Mucosa of descending colon (tissue), 3 donors: ENCODE measurements at regions not wholly inside any gene's neighbourhood (a gene's known extent, or its start where the extent isn't known, plus 50 kb on each side); places are given as distances from the start of the nearest gene placed in this dataset.
"Not testable (repeated sequence)": the region's sequence is repeated elsewhere in the genome, so short reads cannot be mapped to it uniquely, and the experiment has no call there.

Experiments used
- ATAC-seq: fragments of 200-7000 bp; cut with Tn5 transposase; one replicate; pipeline ENCODE4 v1.9.1; 2020; ENCODE audit warnings: mild to moderate bottlenecking, moderate library complexity
- DNase-seq, 3 donors: peaks; one replicate each; pipeline ENCODE4 v3.0.0-alpha.2; 2020
- H3K36me3 ChIP-seq: fragments of 200-600 bp; one replicate; pipeline ENCODE4 v1.8.0; 2021; ENCODE audit warnings: low read depth, mild to moderate bottlenecking
- H3K4me1 ChIP-seq: fragments of 200-600 bp; one replicate; pipeline ENCODE4 v1.8.0; 2021; ENCODE audit warnings: low read depth, mild to moderate bottlenecking
- H3K4me3 ChIP-seq: fragments of 200-600 bp; one replicate; pipeline ENCODE4 v1.8.0; 2021; ENCODE audit warnings: mild to moderate bottlenecking
- H3K9me3 ChIP-seq: fragments of 200-600 bp; one replicate; pipeline ENCODE4 v1.8.0; 2021; ENCODE audit warnings: mild to moderate bottlenecking
- intact Hi-C, 2 donors: fragments of 100-400 bp; cut with DNase I in 1 of 2; cut with micrococcal nuclease in 1 of 2; formaldehyde crosslinking; loops; one replicate each; pipeline versions ENCODE4 v1.11.0 to v1.11.1; 2022; cut with DNase I, micrococcal nuclease
- donor health status: DM: no; HTN: no; CAD: no; lungs with moderate emphysema.
- donor health status: DM: no; HTN: no; CAD: no.
- donor health status: DM: no; HTN: yes; CAD: no.

DNA sequence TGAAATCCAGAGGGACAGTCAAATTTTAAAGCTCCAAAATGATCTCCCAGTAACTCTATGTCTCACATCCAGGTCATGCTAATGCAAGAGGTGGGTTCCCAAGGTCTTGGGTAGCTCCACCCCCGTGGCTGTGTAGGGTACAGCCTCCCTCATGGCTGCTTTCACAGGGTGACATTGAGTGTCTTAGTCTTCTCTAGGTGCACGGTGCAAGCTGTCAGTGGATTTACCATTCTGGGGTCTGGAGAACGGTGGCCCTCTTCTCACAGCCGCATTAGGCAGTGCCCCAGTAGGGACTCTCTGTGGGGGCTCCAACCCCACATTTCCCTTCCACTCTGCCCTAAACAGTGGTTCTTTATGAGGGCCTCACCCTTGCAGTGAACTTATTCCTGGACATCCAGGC is 640.0 kb upstream of the TPTE start:
- DNase-seq, H3K36me3 ChIP-seq, intact Hi-C loops, ATAC-seq, H3K4me1 ChIP-seq, H3K4me3 ChIP-seq: not testable (repeated sequence)
- peaks cover 75% of the 10 kb centered on the region for H3K9me3 ChIP-seq

- H3K4me1 ChIP-seq, intact Hi-C loops, H3K36me3 ChIP-seq, H3K4me3 ChIP-seq, DNase-seq, ATAC-seq: not testable (repeated sequence)
- H3K9me3 ChIP-seq: peaks cover 78% of the 10 kb centered on the region
These were observed 638.3 kb upstream of the TPTE start for GRCh38 chr21:9883047-9883446.

DNA sequence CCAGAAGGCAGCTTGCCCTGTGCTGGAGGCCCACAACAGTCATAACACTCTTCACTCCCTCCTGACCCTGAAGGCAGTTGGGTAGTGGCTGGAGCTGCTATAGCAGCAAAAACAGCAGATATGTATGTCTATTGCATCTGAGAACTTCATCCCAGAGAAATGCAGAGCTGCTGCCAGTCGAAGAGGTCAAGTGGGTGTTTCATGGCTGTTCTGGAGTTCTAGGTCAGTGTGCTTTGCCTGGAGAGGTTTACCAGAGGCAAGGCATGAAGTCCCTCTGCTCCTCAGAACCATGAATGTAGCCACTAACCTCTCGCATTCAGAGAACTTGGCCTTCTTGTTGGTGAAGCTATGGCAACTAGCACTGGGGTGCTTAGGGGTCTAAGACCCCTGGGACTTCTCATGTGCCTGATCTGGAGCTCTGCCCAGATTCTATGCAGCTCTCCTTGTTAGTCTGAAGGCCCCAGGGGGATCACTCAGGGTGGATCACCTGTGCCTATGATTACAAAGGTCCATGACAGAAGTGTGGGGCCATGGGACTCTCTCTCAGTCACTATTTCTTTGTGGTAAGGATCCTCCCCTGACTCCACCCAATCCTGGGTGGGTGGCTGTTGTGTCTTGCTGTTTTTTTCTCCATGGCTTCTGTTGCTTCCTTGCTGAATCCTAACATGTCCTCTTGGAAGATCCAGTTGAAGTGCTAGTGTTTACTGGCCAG is 637.7 kb upstream of the TPTE start:
- ATAC-seq, intact Hi-C loops, H3K4me3 ChIP-seq, DNase-seq, H3K4me1 ChIP-seq, H3K36me3 ChIP-seq: not testable (repeated sequence)
- peaks cover 76% of the 10 kb centered on the region for H3K9me3 ChIP-seq

DNA sequence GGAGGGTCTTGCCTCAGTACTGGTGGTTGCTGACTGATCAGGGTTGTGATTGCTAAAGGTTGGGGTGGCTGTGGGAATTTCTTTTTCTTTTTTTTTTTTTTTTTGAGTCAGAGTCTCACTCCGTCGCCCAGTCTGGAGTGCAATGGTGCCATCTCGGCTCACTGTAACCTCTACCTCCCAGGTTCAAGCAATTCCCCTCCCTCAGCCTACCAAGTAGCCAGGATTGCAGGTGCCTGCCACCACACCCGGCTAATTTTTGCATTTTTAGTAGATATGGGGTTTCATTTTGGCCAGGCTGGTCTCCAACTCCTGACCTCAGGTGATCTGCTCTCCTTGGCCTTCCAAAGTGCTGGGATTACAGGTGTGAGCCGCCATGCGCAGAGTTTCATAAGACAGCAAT is 632.9 kb upstream of the TPTE start:
- H3K4me3 ChIP-seq, H3K4me1 ChIP-seq, ATAC-seq, intact Hi-C loops, H3K36me3 ChIP-seq, DNase-seq: not testable (repeated sequence)
- H3K9me3 ChIP-seq: peaks cover 66% of the 10 kb centered on the region

DNA sequence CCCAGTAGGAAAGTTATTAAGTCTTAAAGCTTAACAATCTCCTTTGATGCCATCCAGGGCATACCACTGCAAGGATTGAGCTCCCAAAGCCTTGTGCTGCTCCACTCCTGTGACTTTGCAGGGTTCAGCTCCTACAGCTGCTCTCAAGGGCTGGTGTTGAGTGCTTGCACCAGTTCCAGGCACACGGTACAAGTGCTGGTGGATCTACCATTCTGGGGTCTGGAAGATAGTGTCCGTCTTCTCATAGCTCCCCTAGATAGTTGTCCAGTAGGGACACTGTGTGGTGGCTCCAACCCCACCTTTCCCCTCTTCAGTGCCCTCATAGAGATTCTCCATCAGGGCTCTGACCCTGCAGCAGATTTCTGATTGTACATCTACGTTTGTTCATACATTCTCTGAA is 617.8 kb upstream of the TPTE start:
- DNase-seq, intact Hi-C loops: not testable (repeated sequence)

GRCh38 chr21:9914135-9914534 is 607.2 kb upstream of the TPTE start:
- H3K9me3 ChIP-seq: peaks cover 65% of the 10 kb centered on the region
- DNase-seq, H3K4me3 ChIP-seq, ATAC-seq, H3K4me1 ChIP-seq, H3K36me3 ChIP-seq, intact Hi-C loops: not testable (repeated sequence)

More for the DNA sequence above, 617.8 kb upstream of the TPTE start:
- not testable (repeated sequence) for H3K36me3 ChIP-seq, H3K4me3 ChIP-seq, ATAC-seq, H3K4me1 ChIP-seq
- peaks cover 63% of the 10 kb centered on the region for H3K9me3 ChIP-seq

DNA sequence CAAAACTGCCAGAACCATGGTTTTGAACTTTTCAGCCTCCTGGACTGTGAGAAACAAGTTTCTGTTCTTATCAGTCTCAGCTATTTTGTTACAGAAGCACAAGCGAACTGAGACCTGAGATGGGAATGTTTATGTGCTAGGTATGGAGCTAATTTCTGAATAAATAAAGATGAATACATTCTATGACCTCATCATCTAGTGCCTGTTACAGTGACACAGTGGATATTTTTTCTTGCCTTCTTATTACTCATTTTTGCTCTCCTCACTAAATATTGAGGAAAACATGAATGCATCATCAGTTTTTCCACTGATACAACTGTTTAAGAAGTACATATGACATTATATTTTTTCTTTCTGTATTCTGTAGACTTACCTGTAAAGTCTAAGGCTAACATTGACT is 601.9 kb upstream of the TPTE start:
- ATAC-seq, DNase-seq, H3K36me3 ChIP-seq, intact Hi-C loops, H3K4me1 ChIP-seq, H3K4me3 ChIP-seq: not testable (repeated sequence)
- H3K9me3 ChIP-seq: peaks cover 39% of the 10 kb centered on the region

DNA sequence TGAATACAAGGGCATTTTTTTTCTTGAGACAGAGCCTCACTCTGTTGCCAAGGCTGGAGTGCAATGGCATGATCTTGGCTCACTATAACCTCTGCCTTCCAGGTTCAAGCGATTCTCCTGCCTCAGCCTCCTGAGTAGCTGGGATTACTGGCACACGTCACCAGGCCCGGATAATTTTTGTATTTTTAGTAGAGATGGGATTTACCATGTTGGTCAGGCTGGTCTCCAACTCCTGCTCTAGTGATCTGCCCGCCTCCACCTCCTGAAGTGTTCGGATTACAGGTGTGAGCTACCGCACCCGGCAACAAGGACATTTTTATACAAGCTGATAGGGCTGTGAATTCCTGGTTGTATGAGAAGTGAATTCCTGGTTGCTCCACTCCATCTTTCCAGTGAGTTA is 577.7 kb upstream of the TPTE start:
- DNase-seq: not testable (repeated sequence)
- H3K9me3 ChIP-seq: peaks cover 82% of the 10 kb centered on the region

DNA sequence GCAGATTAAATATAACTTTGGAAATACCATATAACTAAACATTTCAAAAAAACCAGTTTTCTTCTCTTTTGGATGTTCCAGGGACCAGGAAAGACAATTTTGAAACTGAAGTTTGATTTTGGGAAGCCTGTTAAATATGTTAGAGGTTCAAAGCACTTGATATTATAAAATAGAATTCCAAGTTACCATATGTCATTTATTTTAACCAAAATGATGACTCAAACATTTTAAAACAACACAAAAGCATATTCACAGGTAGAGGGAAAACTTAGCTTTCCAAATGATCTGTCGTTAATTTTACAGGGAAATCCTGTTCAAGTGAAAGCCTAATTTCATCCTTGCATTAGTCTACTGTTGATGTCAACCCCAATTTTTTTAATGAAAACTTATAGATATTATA is 575.3 kb upstream of the TPTE start:
- H3K4me3 ChIP-seq, ATAC-seq, H3K36me3 ChIP-seq, DNase-seq, H3K4me1 ChIP-seq, intact Hi-C loops: not testable (repeated sequence)
- H3K9me3 ChIP-seq: peaks cover 85% of the 10 kb centered on the region

More for the DNA sequence above, 577.7 kb upstream of the TPTE start:
- ATAC-seq, H3K4me3 ChIP-seq, H3K36me3 ChIP-seq, H3K4me1 ChIP-seq, intact Hi-C loops: not testable (repeated sequence)

- intact Hi-C loops, ATAC-seq, H3K4me1 ChIP-seq, H3K4me3 ChIP-seq, DNase-seq, H3K36me3 ChIP-seq: not testable (repeated sequence)
- peaks cover 77% of the 10 kb centered on the region for H3K9me3 ChIP-seq
These were observed 571.7 kb upstream of the TPTE start for GRCh38 chr21:9949510-9950289.

DNA sequence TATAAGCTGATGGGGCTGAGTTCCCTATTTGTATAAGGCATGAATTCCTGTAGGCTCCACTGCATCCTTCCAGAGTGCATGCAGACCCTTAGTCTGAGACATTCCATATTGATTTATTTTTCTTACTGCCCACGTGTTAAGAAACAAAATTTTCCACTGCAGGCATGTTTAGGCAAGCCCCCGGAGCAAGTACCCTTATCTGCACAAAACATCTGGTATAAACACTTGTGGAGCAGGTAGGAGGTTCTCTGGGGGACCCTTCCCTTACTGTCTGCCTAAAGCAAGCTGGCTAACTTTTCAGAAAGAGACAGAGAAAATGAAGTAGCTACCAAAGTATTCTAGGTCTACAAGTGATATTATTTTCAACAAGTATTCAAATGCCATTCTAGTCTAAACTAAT is 571.0 kb upstream of the TPTE start:
- ATAC-seq, intact Hi-C loops: not testable (repeated sequence)
- H3K9me3 ChIP-seq: peaks cover 74% of the 10 kb centered on the region

GRCh38 chr21:9958791-9959190 is 562.6 kb upstream of the TPTE start:
- H3K4me1 ChIP-seq, intact Hi-C loops, ATAC-seq, H3K36me3 ChIP-seq, H3K4me3 ChIP-seq, DNase-seq: not testable (repeated sequence)
- peaks cover 67% of the 10 kb centered on the region for H3K9me3 ChIP-seq

More for the DNA sequence above, 571.0 kb upstream of the TPTE start:
- not testable (repeated sequence) for DNase-seq, H3K36me3 ChIP-seq, H3K4me3 ChIP-seq, H3K4me1 ChIP-seq

DNA sequence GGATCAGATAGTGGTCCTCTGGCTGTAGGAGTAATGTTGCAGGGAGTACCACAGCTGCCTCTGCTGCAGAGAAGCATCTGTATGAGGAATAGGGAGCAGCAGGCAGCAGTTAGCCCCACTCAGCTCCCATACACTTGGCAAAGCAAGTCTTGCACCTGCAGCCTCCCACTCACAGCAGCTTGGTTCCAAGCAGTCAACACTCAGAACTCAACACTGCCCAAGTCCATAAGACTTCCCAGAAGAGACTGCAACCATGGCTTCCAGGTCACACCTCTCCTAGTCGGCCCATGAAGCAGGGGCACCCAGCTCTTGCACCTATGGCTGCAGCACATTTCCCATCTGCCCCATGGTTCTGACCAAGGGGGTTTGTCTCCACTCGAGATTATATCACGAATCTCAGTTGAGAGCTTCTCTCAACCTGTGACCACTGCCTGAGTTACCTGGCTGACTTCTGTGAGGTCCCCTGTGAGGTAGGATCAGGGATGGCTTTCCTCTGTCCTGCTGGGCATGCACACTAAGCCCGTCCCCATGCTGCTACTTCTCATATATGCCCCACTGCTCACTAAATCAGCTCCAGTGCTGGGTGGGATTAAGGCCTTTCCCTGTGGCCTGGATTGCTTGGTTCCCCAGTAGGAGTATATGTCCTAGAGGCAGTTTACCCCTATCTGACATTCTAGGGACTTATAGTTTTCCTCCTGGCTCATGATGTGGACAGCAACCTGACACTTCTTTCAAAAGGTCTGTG is 562.0 kb upstream of the TPTE start:
- ATAC-seq, H3K4me1 ChIP-seq, H3K4me3 ChIP-seq, intact Hi-C loops, DNase-seq, H3K36me3 ChIP-seq: not testable (repeated sequence)
- peaks cover 66% of the 10 kb centered on the region for H3K9me3 ChIP-seq

DNA sequence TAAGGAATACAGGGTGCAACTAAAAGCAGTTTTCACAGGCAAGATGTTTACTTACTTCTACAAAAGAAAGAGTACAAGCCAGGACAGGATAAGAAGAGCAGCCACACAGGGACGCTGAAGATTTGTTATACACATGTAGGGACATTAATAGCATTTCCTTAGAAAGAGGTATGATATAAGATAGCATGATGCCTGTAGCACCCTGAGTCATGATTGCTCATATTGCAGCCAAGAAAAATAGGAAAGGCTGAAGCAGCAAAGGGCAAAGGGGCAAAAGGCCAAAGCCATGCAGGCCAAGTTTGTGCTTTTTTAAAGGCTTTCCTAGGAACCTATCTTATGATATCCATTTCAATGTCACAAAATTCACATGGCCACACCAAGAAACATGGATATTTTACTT is 552.0 kb upstream of the TPTE start:
- H3K36me3 ChIP-seq, H3K4me1 ChIP-seq, H3K4me3 ChIP-seq, ATAC-seq, intact Hi-C loops, DNase-seq: not testable (repeated sequence)
- H3K9me3 ChIP-seq: peaks cover 41% of the 10 kb centered on the region
